GM12878 (cell line): ENCODE measurements at regions not wholly inside any gene's neighbourhood (a gene's known extent, or its start where the extent isn't known, plus 50 kb on each side); places are given as distances from the start of the nearest gene placed in this dataset.
"Not testable (repeated sequence)": the region's sequence is repeated elsewhere in the genome, so short reads cannot be mapped to it uniquely, and the experiment has no call there.

Experiments
- ATAC-seq: fragments of 200-7000 bp; cut with Tn5 transposase; 3 replicates; pipeline ENCODE4 v1.9.1; 2020; ENCODE audit warnings: mild to moderate bottlenecking, moderate library complexity
- BruUV-seq: library from RNA; stranded (reverse); fragments of 400-500 nt; replicated peaks from 2 replicates; lab custom pipeline; 2021; lab: Mats Ljungman, UMichigan
- CTCF ChIA-PET: fragments of 300-600 bp; sonication (Branson Sonifier 250); formaldehyde crosslinking; extraction: SDS; loops from one replicate; lab custom pipeline; 2021; ENCODE audit warnings: inconsistent platforms; lab: Yijun Ruan, JAX
- POLR2A ChIA-PET: fragments of 350-600 bp; formaldehyde crosslinking; extraction: SDS; loops from one replicate; lab custom pipeline; 2021; ENCODE audit warnings: inconsistent platforms; lab: Charles Lee
- RAD21 ChIA-PET: fragments of 300-600 bp; sonication (Branson Sonifier 250); formaldehyde crosslinking; loops from one replicate; lab custom pipeline; 2023; ENCODE audit warnings: antibody characterized with exemption; ENCODE audit not compliant: unreplicated experiment; lab: Charles Lee
- SMC1A ChIA-PET: fragments of 300-600 bp; sonication (Branson Sonifier 250); formaldehyde crosslinking; loops from one replicate; lab custom pipeline; 2023; ENCODE audit not compliant: unreplicated experiment, uncharacterized antibody; lab: Charles Lee
- DNase-seq: peaks from one replicate; pipeline ENCODE4 v3.0.0-alpha.2; 2011; ENCODE audit warnings: low read depth, low spot score
- FAIRE-seq: peaks from 3 replicates; lab custom pipeline; 2011; peaks lifted over from hg19 to GRCh38; lab: Jason Lieb, UNC
- H2AFZ ChIP-seq: 2 replicates; pipeline ENCODE4 v1.6.0; 2011; ENCODE audit warnings: low read depth, low read length, control low read depth; ENCODE audit not compliant: control insufficient read depth
- H3K27ac ChIP-seq: 2 replicates; pipeline ENCODE4 v1.5.1; 2011; ENCODE audit warnings: control low read depth; ENCODE audit not compliant: control insufficient read depth, insufficient read depth
- H3K27me3 ChIP-seq, 2 experiments: replicated peaks in 1 of 2; 2 replicates each; pipeline versions ENCODE4 v1.6.0 to v1.6.1; 2011; ENCODE audit warnings: low read length in 1 of 2; ENCODE audit not compliant: control insufficient read depth in 2 of 2, insufficient read depth in 2 of 2
- H3K36me3 ChIP-seq, 2 experiments: 2 replicates each; pipeline ENCODE4 v1.5.1; 2011; ENCODE audit warnings: low read length in 1 of 2; ENCODE audit not compliant: control insufficient read depth in 2 of 2, insufficient read depth in 2 of 2
- H3K4me1 ChIP-seq: 2 replicates; pipeline ENCODE4 v1.6.1; 2011; ENCODE audit warnings: mild to moderate bottlenecking, low read length, moderate library complexity, mixed read lengths; ENCODE audit not compliant: control insufficient read depth, insufficient read depth
- H3K4me2 ChIP-seq: 2 replicates; pipeline ENCODE4 v1.6.0; 2011; ENCODE audit warnings: control low read depth; ENCODE audit not compliant: control insufficient read depth, insufficient read depth
- H3K4me3 ChIP-seq: fragments of 200-600 bp; sonication (generic); 2 replicates; pipeline ENCODE4 v1.5.1; 2016
- H3K79me2 ChIP-seq: 2 replicates; pipeline ENCODE4 v1.6.0; 2011; ENCODE audit warnings: low read length; ENCODE audit not compliant: control insufficient read depth, insufficient read depth
- H3K9ac ChIP-seq: 2 replicates; pipeline ENCODE4 v1.8.0; 2011; ENCODE audit warnings: low read length, control low read depth, mixed read lengths; ENCODE audit not compliant: control insufficient read depth, insufficient read depth
- H3K9me3 ChIP-seq: replicated peaks from 3 replicates; pipeline ENCODE4 v1.5.1; 2011; ENCODE audit warnings: mild to moderate bottlenecking, low read length; ENCODE audit not compliant: control insufficient read depth, insufficient read depth
- H4K20me1 ChIP-seq: 2 replicates; pipeline ENCODE4 v1.6.0; 2011; ENCODE audit not compliant: control insufficient read depth, insufficient read depth
- WGBS: methylation state at CpG from one replicate; pipeline ENCODE4 v1.1.6; 2016; ENCODE audit warnings: low lambda C conversion rate; ENCODE audit not compliant: insufficient replicate concordance, insufficient coverage; ENCODE audit errors: missing lambda C conversion rate; 5-methylcytosine and 5-hydroxymethylcytosine counted together
- in situ Hi-C: fragments of 300-500 bp; cut with MboI; formaldehyde crosslinking; loops from 9 replicates; pipeline ENCODE4 v1.14.3; 2018; ENCODE audit warnings: mixed read lengths
- intact Hi-C: fragments of 100-400 bp; cut with micrococcal nuclease; formaldehyde crosslinking; loops from one replicate; pipeline ENCODE4 v1.14.2; 2022; ENCODE audit not compliant: unreplicated experiment

DNA sequence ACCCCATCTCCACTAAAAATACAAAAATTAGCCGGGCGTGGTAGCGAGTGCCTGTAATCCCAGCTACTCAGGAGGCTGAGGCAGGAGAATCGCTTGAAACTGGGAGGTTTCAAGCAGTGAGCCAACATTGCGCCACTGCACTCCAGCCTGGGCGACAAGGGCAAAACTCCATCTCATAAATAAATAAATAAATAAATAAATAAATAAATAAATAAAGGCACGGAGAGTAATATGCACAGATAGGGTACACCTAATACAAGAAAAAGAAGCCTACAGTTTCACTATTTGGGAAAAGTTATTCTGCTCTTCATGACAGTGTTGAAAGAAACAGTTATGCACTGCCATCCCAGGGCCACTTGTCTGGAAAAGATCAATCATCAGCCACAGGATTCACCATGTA is 285.2 kb downstream of the GOLGA6L6 start:
- H4K20me1 ChIP-seq, H3K4me2 ChIP-seq, RAD21 ChIA-PET, POLR2A ChIA-PET, H3K9ac ChIP-seq, BruUV-seq, H3K9me3 ChIP-seq, H2AFZ ChIP-seq, DNase-seq, CTCF ChIA-PET, H3K27me3 ChIP-seq, intact Hi-C loops, H3K79me2 ChIP-seq, ATAC-seq, H3K4me3 ChIP-seq, H3K36me3 ChIP-seq, SMC1A ChIA-PET, H3K4me1 ChIP-seq, FAIRE-seq, H3K27ac ChIP-seq: not testable (repeated sequence)
- 45% methylated on average over 7 of the region's 7 CpGs for WGBS
- in situ Hi-C loops = loop anchor here (10.0 kb wide), 1 partner anchor 62 kb away; no protein-coding TSS in a partner anchor

DNA sequence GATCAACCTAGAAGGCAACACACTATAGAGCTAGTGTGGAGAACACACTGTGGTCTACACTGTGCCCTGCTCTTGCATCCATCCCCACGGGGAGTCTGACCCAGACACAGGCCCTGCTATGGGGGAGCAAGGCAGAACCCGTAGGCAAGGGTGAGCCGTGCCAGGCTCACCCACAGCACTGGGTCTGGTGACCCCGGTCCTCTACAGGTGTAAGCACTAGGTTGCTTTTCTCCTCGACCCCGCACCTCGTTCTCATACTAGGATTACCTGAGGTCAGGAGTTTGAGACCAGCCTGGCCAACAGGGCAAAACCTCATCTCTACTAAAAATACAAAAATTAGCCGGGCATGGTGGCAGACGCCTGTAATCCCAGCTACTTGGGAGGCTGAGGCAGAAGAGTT is 286.0 kb downstream of the GOLGA6L6 start:
- H3K4me3 ChIP-seq, H3K9me3 ChIP-seq, H2AFZ ChIP-seq, SMC1A ChIA-PET, BruUV-seq, intact Hi-C loops, H3K79me2 ChIP-seq, H3K27me3 ChIP-seq, ATAC-seq, FAIRE-seq, H3K36me3 ChIP-seq, POLR2A ChIA-PET, H3K27ac ChIP-seq, H3K4me2 ChIP-seq, H3K4me1 ChIP-seq, RAD21 ChIA-PET, CTCF ChIA-PET, H3K9ac ChIP-seq, DNase-seq, H4K20me1 ChIP-seq: not testable (repeated sequence)
- in situ Hi-C loops = loop anchor here (10.0 kb wide), 1 partner anchor 61 kb away; no protein-coding TSS in a partner anchor
- 17% methylated on average over 9 of the region's 9 CpGs for WGBS

- H2AFZ ChIP-seq, H3K27ac ChIP-seq, H3K9ac ChIP-seq, H3K36me3 ChIP-seq, H3K4me1 ChIP-seq, H3K4me3 ChIP-seq, H3K4me2 ChIP-seq, DNase-seq, BruUV-seq, H4K20me1 ChIP-seq, RAD21 ChIA-PET, ATAC-seq, H3K9me3 ChIP-seq, intact Hi-C loops, CTCF ChIA-PET, FAIRE-seq, H3K27me3 ChIP-seq, H3K79me2 ChIP-seq, POLR2A ChIA-PET, SMC1A ChIA-PET: not testable (repeated sequence)
- 2% methylated on average over 2 of the region's 2 CpGs for WGBS
- in situ Hi-C loops = loop anchor here (10.0 kb wide), 1 partner anchor 58 kb away; no protein-coding TSS in a partner anchor
These were observed 288.5 kb downstream of the GOLGA6L6 start for GRCh38 chr15:20253047-20253615.

DNA sequence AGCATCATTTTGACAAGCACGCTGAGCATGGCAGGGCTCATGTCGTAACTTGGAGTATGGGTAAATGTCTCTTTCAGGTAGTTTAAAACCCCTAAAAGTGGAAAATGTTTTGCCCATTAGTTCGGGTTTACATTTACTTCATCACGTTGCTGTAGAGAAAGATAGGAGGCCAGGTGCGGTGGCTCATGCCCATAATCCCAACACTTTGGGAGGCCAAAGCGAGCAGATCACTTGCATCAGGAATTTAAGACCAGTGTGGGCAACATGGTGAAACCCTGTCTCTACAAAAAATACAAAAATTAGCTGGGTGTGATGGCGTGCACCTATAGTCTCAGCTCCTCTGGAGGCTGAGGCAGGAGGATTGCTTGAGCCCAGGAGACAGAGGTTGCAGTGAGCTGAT is 289.6 kb downstream of the GOLGA6L6 start:
- BruUV-seq, H4K20me1 ChIP-seq, H3K79me2 ChIP-seq, H3K4me2 ChIP-seq, H3K27me3 ChIP-seq, H3K36me3 ChIP-seq, CTCF ChIA-PET, intact Hi-C loops, SMC1A ChIA-PET, H3K27ac ChIP-seq, H3K4me3 ChIP-seq, H3K9ac ChIP-seq, H3K4me1 ChIP-seq, H2AFZ ChIP-seq, H3K9me3 ChIP-seq, POLR2A ChIA-PET, ATAC-seq, DNase-seq, FAIRE-seq, RAD21 ChIA-PET: not testable (repeated sequence)
- in situ Hi-C loops = loop anchor here (10.0 kb wide), 1 partner anchor 57 kb away; no protein-coding TSS in a partner anchor
- WGBS = 28% methylated on average over 7 of the region's 7 CpGs
